ENCODE measurements at regions not wholly inside any gene's neighbourhood (a gene's known extent, or its start where the extent isn't known, plus 50 kb on each side); places are given as distances from the start of the nearest gene placed in this dataset.

DNA sequence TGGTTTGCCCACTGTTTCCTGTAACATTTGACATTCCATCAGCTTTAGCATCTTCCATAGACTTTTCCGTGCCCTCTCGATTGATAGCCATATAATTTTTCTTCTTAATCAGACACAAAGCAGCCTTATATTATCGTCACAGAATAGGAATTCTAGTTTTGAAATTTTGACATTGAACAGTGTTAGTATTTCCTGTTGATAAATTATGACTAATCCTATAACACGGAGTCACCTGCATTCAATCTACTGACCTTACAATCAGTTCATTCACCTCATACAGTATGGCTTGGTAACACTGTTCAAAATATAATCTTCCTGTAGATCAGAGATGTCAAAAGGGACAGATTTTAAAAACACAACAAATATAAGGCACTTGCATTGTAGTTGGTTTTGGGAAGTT lies 423.7 kb downstream of the C3orf38 start:
- DNase-seq (ENCODE audit: low spot score) = no peak

DNA sequence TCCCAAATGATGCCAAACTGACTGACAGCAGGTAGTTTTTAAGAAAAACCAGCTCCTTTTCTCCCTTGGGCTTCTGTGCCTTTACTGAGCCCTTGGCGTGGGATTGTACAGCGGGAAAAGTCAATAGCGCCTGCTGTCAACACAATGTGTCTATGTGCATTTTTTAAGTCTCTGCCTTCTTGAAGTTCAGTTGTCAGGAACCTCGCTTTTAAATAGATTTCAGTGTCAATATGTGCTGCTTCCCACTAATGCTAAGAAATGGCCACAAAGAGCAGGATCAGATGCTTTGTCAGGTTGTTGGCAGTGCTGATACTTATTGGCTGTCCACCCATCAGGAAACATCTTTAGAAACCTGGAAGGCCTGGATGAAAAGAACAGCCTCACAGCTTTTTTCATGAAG lies 424.4 kb downstream of the C3orf38 start:
- no peak for DNase-seq (ENCODE audit: low spot score)

DNA sequence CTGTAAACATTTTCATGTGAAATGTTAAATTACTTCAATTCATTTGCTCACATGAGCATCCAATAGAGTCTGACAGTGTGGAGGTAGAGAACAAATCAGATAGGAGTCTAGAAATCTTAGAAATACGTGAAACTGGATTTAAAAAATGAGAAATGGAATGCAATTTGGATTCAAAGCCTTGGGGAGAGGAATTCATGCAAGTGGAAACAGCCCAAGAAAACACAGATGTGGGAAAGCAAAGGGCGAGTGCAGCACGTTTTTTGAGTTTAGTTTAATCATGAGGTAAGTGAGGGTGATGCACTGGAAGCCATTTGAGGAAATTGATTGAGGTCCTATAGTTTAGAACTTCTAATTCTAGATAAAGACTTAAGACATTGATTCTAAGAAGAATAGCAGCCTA lies 434.7 kb downstream of the C3orf38 start:
- DNase-seq (ENCODE audit: low spot score) = no peak

DNA sequence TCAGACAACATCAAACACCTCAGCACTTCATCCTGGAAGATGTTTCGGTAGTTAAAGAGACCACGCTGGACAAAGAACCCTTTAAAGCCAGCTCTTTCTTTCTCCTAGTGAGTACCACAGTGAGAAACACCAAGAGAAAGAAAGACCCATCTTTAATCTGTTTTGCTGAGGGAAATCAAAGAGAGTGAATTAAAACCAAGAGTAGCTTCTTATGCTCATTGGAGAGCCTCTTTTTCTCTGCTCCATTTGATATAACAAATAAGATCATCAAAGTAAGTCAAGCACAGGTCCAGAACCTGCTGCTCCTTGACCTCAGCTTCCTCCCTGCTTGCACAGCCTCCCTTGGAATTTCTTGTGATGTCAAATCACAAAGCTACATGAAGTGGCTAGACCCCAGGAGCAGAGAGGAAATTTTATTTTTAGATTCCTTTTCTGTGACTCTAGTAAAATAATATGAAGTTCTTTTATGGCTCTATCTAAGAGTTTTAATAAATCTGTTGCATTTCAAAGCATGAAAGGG lies 436.4 kb downstream of the C3orf38 start:
- DNase-seq (ENCODE audit: low spot score) = no peak

DNA sequence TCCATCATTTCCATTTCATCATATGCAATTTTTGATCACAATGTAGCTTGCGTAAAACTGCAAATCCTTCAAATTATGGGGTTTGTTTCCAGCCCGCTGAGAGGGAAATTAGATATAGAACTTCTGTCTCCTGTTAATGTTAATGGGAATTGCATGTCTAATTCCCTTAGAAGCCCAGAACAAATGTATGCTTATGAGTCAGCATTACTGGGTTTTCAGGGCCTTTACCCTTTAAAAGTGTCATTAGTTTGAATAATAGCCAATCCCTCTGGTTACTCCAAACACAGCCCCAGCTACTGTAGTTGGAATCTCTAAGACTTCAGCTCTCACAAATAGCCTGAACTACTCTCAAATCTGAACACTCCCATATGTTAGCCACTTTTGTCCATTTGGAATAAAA lies 439.4 kb downstream of the C3orf38 start:
- no peak for DNase-seq (ENCODE audit: low spot score)

DNA sequence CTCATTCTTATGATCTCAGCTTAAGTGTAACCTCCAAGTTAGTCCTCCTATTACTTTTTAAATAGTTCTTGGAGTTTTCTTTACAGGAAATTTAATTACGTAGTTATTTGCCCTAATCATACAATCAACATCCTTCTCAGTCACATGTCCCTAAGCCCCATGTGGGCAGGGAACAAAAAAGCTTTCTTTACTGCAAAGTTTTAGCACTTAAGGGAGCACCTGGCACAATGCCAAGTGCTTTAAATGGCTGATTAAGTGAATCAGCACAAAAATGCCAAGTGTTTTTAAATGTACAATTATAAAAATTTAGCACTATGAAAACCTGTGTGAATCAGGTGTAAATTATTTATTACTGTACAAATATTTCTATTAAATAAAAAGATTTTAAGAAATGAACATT lies 445.3 kb downstream of the C3orf38 start:
- no peak for DNase-seq (ENCODE audit: low spot score)

DNA sequence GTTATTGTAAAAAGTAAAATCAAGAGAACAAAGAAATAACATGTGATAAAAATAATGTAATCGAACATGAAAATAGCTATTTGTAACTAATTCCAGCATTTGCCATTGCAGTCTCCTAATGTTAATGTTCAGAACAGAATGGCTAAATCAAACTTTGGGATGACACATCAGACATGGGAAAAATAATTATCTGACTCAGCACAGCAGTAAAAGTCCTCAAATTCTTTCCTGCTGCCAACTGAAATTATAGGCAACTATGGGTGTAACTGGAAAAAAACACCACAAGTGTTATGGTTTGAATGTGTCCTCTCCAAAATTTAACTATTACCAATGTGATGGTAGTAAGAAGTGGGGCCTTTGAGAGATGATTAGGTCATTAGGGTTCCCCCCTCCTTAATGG lies 446.7 kb downstream of the C3orf38 start:
- DNase-seq (ENCODE audit: low spot score) = no peak

DNA sequence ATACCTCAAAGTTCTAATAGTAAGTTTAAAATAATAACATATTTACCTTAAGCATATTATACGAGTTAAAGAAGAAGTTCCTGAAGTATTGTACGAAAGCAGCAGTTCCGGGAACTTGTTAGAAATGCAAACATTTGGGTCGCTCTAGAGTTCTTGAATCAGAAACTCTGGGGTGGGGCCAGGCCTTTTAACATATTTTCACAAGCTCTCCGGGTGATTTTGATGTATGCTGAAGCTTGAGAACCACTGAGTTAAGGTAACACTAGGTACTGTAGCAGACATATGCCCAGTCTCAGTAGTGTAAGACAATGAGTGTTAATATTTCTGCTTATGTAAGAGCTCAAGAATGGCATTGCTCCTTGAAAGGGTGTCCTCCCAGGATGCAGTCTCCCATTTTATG lies 461.1 kb downstream of the C3orf38 start:
- no peak for DNase-seq (ENCODE audit: low spot score)

DNA sequence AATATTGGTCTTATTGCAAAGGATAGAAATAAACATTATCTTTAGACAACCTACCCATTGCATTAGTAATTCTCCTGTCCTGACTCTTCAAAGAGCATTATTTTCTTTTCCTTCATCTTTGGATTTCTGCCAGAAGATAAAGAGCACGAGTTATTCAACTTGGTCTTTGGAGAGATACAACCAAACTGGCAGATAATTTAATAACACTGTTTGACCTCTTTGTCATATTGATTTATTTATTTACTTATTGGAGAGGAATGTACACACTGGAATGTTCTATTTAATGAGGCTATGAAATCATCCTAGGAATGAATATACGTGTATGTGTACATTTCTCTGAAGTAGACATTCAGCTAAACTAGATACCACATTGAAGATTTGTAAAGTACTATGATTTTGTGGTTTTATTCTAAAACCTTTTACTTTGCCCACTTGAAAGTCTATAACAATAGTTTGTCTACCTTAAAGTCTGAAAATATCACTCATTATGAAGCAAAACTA lies 462.1 kb downstream of the C3orf38 start:
- DNase-seq (ENCODE audit: low spot score) = no peak

DNA sequence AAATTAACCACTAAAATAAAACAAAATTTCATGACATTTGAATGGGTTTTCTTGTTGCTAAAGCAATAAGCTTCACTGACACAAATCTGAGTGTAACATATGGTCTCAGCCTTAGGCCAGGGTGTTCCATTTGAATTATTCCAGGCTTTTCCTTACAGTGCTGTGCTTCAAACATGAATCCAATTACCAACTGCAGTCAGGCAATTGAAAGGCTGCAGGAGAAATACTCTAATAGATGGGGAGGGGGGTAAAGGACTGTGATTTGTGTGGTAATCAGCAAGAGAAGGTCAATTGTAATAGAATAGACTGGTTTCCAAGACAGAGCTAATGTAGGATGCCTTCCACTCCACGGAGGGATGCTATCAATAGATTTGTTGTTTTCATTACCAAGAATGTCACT lies 466.7 kb downstream of the C3orf38 start:
- DNase-seq (ENCODE audit: low spot score) = no peak

DNA sequence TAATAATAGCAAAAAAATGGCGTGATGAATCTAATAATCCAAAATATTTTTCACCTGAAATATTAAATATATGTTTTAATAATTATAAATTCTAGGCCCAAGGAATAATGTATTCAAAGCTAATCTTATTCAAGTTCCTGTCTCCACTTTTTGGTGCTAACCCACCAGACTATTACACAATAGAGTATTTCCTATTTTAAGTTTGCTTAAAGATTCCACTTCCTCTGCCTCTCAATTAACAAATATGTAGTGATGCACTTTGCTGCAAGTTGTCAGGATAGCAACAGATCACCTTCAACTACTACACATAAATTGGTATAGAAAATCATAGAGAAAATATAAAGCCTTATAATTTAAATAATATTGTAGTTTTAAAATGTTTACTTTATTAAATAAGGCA lies 467.5 kb downstream of the C3orf38 start:
- no peak for DNase-seq (ENCODE audit: low spot score)

DNA sequence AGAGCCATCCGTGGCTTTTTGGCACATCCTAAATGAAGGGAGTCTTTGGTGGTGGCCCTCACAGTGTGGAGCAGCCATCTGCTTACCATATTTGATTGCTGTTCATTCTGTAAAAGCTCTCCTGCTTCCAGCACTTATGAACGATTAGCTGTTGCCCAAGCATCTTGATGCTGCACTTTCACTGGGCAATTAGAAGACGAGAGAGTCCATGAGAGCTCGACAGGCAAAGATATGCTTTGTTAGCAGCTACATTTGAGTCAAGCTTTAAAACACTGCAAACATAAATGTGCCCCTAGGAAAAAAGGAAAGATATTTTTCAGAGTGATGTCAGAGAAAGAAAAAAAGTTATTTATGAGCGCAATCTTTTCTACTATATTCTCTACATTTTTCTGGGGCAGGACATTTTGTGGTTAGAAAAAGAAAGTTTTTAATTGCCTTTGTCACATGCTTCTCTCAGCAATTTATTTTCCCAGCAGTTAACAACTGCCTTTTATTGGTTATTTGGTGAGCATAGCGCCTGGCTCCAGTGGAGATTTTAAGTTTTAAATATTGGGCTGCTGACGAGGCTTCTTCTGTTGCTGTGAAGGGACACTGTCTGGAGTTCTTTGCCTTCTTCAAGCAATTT lies 468.4 kb downstream of the C3orf38 start:
- DNase-seq (ENCODE audit: low spot score) = no peak

DNA sequence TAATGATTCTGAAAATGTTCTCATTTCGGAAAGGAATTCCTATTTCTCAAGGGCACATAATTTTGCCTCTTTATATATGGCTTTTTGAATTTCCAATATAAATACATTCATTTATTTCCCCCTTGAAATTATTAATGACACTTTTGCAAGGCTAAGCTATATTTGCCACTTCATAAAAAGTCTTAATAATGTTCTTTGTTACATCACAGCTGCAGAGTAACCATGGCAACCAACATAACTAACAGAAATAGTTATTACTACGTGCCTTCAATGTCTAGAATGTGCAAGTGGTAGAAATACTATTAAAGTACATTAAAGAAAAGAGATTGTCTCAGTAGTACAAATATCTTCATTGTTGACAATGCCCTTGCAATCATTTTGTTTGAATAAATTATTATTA lies 471.8 kb downstream of the C3orf38 start:
- no peak for DNase-seq (ENCODE audit: low spot score)

DNA sequence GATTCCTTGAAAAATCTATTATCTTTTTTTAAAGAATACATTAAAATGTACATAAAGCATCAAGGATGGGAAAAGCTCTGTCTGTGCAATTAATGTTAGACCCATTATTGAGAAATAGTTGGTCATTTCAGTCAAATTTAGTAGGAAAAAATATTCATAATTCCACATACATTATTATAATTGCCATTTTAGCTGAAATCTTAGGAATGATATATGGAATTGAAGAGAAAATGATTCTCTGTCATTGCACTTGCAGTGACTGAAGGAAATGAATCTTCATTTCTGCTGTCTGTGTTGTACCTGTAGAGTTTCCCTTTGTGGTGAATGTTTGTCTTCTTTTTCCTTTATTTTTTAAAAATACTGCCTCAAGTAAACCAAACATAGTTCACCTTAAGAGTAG lies 473.9 kb downstream of the C3orf38 start:
- no peak for DNase-seq (ENCODE audit: low spot score)

DNA sequence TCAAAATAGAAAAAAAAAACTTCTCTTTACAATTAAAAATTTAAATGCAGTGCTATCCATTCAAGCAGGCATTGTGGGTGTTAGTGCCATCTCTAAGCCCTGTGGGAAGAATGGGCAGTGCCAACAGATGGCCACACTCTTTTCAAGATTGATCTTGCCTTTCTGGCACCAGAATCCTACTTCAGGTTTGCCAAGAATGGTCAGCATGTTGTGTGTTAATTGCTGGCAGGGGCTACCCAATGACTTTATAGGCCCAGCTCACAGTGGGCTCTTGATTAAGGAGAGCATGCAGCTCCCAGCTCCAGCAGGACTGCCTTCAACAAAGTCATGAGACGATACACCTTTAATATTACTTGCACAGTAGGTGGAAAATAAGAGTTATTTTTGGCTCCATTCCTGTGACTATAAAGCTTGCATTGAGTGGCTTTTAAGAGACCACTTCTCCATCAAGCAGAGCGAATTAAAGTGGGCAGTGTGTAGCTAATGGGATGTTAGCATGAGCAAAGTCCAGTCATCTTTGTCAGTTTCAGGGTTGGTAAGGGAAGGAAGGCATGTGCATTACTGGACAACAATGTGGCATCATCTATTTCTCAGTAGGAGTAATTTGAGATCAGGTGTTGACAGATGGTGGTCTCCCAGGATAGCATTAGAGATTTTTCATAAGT lies 476.8 kb downstream of the C3orf38 start:
- DNase-seq (ENCODE audit: low spot score) = no peak

DNA sequence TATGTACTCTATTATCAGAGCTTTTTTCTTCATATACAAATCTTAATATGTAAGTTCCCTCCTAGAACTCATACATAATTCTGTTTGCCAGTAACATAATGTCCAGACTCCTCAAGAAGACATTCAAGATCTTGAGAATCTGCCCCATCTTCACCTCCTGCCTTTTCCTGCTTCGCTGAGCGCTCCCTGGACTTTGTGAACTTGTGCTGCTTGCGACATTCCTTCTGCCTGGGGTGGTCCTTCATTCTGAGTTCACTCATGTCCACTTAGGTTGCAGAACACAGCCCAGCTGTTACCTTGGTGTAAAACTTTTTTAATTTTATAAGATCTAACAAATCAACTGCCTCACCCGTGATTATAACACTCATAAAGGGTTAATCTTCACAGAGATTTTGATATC lies 478.5 kb upstream of the EPHA3 start:
- no peak for DNase-seq (ENCODE audit: low spot score)

DNA sequence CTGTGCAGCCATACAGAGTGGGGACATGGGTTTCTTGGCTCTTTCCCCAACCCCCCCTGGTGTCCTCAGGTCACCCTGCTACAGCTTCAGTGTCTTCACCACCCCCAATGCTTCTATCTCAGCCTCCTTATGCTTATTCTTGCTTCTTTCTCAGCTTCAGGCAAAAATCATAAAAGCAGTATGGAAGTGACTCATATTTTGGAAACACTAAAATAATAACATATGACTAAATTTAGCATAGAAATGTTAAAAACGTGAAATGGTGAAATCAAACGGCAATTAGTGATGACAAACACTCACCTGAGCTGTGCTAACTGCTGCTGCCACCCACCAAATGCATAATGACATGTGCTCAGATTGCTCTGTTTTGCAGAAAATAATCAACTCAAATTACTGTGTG lies 475.2 kb upstream of the EPHA3 start:
- DNase-seq (ENCODE audit: low spot score) = no peak

DNA sequence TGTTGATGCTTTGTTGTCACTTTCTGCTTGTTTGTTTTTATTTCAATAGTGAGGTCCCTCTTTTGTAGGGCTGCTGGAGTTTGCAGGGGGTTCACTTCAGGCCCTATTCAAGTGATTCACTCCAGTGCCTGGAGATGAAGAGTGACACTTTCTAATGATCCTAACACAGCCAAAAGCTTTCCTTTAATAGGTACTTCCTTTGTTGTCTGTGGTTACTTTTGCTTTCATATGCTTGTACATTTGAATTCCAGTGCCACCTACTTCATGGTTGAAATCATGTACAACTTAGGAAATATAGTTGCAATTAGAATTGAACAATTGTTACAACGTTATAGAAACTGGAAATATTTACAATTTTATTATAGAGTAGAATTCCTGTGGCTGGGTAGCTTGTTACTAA lies 466.8 kb upstream of the EPHA3 start:
- DNase-seq (ENCODE audit: low spot score) = no peak

DNA sequence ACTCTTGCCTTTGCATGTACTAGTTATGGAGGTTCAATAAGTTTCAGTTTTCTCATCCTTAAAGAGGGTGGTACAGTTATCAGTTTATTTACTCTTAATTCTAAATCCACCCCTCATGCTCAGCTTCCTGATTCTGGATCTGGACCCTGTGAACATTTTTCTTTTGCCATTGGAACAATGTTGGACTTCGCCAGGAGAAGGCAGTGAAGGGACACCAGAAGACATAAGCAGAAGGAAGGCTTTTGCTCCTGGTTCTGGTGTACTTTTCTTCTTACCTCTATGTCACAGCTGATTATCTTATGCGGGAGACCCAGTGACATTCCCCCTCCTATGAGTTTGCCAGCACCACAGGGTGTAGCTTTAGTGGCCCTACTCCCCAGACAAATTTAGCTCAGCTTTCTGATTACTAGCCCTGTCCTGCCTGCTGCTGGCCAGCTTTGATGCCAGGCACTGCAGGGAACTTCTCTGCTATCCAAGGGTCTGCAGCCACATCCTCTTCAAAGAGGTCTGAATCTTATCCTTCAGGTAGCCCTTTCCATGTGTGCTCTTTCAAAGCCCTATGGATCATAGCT lies 466.3 kb upstream of the EPHA3 start:
- no peak for DNase-seq (ENCODE audit: low spot score)

DNA sequence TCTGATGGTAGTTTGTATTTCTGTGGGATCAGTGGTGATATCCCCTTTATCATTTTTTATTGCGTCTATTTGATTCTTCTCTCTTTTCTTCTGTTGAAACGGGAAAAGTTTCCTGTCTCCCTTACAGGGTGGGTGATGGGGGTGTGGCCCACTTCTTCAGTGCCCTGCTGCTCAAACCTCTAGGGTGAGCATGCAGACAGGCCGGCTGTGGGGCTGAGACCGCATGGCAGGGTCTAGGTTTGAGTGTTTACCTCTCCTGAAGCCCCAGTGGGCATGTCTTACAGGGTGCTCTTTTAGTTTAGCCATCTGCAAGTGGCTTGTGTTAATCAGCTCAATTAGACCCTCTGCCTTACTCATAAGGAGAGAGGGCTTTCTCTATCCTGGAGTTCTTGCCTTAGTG lies 450.0 kb upstream of the EPHA3 start:
- no peak for DNase-seq (ENCODE audit: low spot score)

DNA sequence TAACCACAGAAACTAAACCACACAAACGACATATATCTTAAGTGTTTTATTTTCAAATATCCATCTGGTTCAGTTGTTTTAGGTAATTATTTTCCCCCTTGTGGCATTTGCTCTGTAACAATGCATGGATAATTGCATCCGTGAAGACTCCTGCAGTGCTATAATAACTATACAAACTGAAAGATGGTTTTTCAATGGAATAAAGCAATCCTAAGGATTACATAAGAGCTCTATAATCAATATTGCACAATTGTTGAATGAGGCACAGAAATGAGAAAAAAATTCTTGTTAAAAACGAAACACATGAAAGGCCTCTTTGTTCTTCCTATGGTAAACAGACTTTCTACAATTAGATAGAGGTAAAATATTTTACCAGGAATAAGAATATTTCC lies 446.0 kb upstream of the EPHA3 start:
- no peak for DNase-seq (ENCODE audit: low spot score)

DNA sequence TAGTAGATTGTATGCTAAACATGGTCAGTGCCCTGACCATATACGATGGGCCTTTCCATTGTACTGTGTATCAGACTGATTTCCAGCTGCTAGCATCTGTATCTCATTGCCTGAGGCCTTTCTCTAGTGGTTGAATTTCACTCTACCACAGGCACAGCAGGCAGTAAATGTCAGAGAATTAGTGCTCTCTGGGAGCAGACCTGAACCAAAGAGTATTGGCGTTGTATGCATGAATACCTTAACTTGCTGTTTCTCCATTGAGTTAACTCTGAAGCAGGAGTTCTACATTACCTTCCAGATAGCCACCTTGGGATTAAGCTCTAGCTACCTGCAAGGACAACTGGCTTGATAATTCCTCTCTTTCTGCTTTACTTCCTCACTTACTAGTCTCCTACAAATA lies 439.2 kb upstream of the EPHA3 start:
- no peak for DNase-seq (ENCODE audit: low spot score)

DNA sequence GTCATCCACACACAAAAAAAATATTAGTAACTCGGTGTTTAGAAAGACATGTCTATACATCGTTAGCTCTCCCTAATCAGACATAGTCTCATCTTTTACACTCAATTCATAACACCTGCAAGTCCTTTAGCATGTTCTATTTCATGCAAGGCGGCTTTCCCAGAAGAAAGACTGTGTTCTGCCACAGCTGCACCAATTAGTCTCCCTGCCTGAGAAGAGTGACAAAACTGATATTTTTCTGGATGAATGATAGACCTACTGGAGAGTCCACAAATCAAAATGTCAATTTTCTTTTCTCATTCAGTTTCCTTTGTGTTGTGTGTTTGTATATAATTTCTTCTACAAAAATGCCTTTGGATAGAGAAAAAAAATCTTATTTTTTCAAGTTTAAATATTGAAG lies 435.8 kb upstream of the EPHA3 start:
- DNase-seq (ENCODE audit: low spot score) = no peak

Measured in H4 (cell line).